Progenitor cell of endocrine pancreas (in vitro differentiated cells): ENCODE measurements at regions not wholly inside any gene's neighbourhood (a gene's known extent, or its start where the extent isn't known, plus 50 kb on each side); places are given as distances from the start of the nearest gene placed in this dataset.

Experiments
- DNase-seq: peaks from one replicate; pipeline ENCODE4 v3.0.0; 2021; ENCODE audit warnings: low spot score; ENCODE audit not compliant: unreplicated experiment
- H3K27ac Mint-ChIP-seq: 2 replicates; pipeline ENCODE4 v1.8.0; 2021; ENCODE audit warnings: mild to moderate bottlenecking, moderate library complexity, mixed read lengths
- H3K27me3 Mint-ChIP-seq: 2 replicates; pipeline ENCODE4 v1.8.0; 2021; ENCODE audit warnings: mixed read lengths
- H3K36me3 Mint-ChIP-seq: 2 replicates; pipeline ENCODE4 v1.8.0; 2022; ENCODE audit warnings: mixed read lengths; ENCODE audit not compliant: insufficient read depth
- H3K4me1 Mint-ChIP-seq: 2 replicates; pipeline ENCODE4 v1.8.0; 2021; ENCODE audit warnings: low read depth, mixed read lengths
- H3K4me3 Mint-ChIP-seq: 2 replicates; pipeline ENCODE4 v1.8.0; 2021; ENCODE audit warnings: low read depth, mild to moderate bottlenecking, moderate library complexity, mixed read lengths
- H3K9me3 Mint-ChIP-seq: 2 replicates; pipeline ENCODE4 v1.8.0; 2021; ENCODE audit warnings: low read depth, mixed read lengths
- TF ChIP-seq, protein P1 (sequence below): fragments of 200-600 bp; sonication (generic); IDR thresholded peaks from one replicate; pipeline ENCODE4 v1.5.0; 2021; ENCODE audit warnings: antibody characterized with exemption, mild to moderate bottlenecking; ENCODE audit not compliant: unreplicated experiment

DNA sequence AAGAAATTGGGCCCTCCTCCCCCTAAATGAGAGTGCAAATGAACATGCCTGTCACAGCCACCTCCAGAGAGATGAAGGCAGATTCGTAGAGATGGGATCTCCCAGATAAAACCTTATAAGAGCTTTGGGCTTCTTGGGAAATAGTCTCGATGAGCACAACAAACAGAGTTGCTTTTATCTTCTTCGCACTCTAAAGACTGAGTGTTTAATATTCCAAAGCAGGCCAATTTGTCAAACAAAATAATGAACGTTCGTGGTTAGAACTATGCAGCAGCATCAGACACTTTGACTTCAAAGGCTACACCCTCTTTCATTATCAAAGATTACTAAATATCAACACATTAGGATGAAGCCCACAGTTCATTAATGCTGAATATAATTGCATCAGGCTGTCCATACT is 256.2 kb downstream of the SKIDA1 start:
- Mint-ChIP-seq H3K27ac (no peak overlapping the region), H3K9me3 (no peaks in the 10 kb centered on the region), H3K36me3 (no peaks in the 10 kb centered on the region), H3K4me3 (no peak overlapping the region), H3K4me1 (peaks cover 1% of the 10 kb centered on the region), H3K27me3 (no peaks in the 10 kb centered on the region)
- no peak for DNase-seq
- TF ChIP-seq, protein P1, sequence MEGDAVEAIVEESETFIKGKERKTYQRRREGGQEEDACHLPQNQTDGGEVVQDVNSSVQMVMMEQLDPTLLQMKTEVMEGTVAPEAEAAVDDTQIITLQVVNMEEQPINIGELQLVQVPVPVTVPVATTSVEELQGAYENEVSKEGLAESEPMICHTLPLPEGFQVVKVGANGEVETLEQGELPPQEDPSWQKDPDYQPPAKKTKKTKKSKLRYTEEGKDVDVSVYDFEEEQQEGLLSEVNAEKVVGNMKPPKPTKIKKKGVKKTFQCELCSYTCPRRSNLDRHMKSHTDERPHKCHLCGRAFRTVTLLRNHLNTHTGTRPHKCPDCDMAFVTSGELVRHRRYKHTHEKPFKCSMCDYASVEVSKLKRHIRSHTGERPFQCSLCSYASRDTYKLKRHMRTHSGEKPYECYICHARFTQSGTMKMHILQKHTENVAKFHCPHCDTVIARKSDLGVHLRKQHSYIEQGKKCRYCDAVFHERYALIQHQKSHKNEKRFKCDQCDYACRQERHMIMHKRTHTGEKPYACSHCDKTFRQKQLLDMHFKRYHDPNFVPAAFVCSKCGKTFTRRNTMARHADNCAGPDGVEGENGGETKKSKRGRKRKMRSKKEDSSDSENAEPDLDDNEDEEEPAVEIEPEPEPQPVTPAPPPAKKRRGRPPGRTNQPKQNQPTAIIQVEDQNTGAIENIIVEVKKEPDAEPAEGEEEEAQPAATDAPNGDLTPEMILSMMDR: no peak

DNA sequence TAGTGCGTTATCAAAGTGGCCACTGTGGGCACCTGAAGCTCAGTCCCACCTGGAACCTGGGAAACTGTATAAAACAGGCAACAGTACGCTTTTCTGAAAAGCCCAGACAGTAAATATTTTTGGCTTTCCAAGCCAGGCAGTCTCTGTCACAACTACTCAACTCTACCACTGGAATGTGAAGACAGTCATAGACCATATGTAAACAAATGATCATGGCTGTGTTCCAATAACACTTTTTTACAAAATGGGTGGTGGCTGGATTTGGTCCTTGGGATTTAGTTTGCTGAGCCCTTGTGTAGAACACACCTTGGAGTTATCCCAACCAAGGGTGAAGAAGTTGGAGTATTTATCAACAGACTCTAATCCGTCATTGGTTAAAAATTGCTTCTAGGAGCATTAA is 259.9 kb downstream of the SKIDA1 start:
- Mint-ChIP-seq H3K36me3 (no peaks in the 10 kb centered on the region), H3K27ac (no peak overlapping the region), H3K4me3 (no peak overlapping the region), H3K9me3 (no peaks in the 10 kb centered on the region), H3K27me3 (peaks cover 2% of the 10 kb centered on the region), H3K4me1 (no peaks in the 10 kb centered on the region)
- TF ChIP-seq, protein P1: no peak
- DNase-seq: no peak

DNA sequence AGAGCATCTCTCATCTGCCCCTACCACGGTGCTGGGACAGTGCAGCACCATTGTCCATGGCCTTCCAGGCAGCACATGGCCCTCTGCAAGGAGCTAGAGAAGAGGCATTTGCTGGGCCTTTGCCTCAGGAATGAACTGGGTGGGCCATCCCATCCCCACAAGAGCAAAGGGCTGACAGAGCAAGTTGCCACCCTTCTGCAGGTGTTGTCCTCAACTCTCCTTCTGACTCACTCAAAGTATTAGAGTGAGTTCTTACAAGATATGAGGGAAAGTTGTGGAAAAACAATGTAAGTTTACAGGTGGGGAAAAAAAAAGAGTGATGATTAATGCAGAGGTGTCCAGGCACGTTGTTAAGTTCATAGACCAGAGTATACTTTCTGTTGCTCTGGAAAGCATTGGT is 261.2 kb downstream of the SKIDA1 start:
- Mint-ChIP-seq H3K27ac (no peak overlapping the region), H3K4me1 (no peaks in the 10 kb centered on the region), H3K9me3 (no peaks in the 10 kb centered on the region), H3K36me3 (no peaks in the 10 kb centered on the region), H3K4me3 (no peak overlapping the region), H3K27me3 (peaks cover 4% of the 10 kb centered on the region)
- DNase-seq: no peak
- TF ChIP-seq, protein P1: no peak

DNA sequence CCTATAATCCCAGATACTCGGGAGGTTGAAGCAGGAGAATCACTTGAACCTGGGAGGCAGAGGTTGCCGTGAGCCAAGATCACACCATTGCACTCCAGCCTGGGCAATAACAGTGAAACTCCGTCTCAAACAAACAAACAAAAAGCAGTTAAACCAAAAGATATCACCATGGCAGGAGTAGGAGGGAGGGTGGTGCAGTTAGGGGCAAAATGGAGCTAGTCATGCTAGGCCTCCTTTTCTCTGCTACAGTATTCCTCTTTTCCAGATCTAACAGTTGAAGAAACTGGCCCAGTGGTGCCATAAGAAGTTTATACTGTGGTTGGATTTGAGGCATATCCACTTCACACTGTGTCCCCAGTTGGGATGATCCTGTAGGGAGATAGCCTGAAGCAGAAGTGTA is 261.6 kb downstream of the SKIDA1 start:
- Mint-ChIP-seq H3K27ac (no peak overlapping the region), H3K9me3 (no peaks in the 10 kb centered on the region), H3K27me3 (peaks cover 4% of the 10 kb centered on the region), H3K36me3 (no peaks in the 10 kb centered on the region), H3K4me1 (no peaks in the 10 kb centered on the region), H3K4me3 (no peak overlapping the region)
- no peak for DNase-seq
- TF ChIP-seq, protein P1: no peak

DNA sequence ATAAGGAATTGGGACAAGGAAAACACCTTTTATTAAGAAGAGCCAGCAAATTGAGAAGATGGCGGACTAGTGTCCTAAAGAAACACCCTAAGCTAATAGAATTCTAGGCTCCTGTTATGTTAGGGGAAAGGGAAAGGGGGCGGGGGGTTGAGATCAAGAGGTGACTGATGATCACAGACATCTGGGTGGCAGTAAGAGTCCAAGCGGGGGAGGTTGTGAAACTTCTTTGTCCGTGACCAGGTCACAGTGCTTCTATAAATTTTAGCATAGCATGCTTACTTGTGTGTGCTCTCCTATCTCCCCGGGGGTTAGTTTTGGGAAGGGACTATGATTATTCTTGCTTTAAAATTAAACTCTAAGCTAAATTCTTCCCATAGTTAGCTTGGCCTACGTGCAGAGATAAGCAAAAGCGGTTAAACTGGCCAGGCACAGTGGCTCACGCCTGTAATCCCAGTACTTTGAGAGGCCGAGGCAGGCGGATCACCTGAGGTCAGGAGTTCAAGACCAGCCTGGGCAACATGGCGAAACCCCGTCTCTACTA is 262.1 kb downstream of the SKIDA1 start:
- no peak overlapping the region for H3K4me3 Mint-ChIP-seq
- no peak for DNase-seq
- H3K27ac Mint-ChIP-seq: no peak overlapping the region
- H3K9me3 Mint-ChIP-seq: no peaks in the 10 kb centered on the region
- no peaks in the 10 kb centered on the region for H3K4me1 Mint-ChIP-seq
- TF ChIP-seq, protein P1: no peak
- no peaks in the 10 kb centered on the region for H3K36me3 Mint-ChIP-seq
- peaks cover 4% of the 10 kb centered on the region for H3K27me3 Mint-ChIP-seq
